Activated CD8-positive, alpha-beta T cell treated with anti-CD3 and anti-CD28 coated beads for 36 hours (primary cell): ENCODE measurements at regions not wholly inside any gene's neighbourhood (a gene's known extent, or its start where the extent isn't known, plus 50 kb on each side); places are given as distances from the start of the nearest gene placed in this dataset.
"Not testable (repeated sequence)": the region's sequence is repeated elsewhere in the genome, so short reads cannot be mapped to it uniquely, and the experiment has no call there.

Source experiments
- ATAC-seq: fragments of 200-7000 bp; cut with Tn5 transposase; one replicate; pipeline ENCODE4 v1.10.0; 2021; ENCODE audit warnings: mild to moderate bottlenecking, moderate library complexity
- CTCF ChIA-PET: fragments of 350-600 bp; sonication (Branson Sonifier 250); formaldehyde crosslinking; loops from one replicate; lab custom pipeline; 2021; ENCODE audit warnings: antibody characterized with exemption; lab: Charles Lee
- POLR2A ChIA-PET: fragments of 350-600 bp; sonication (Branson Sonifier 250); formaldehyde crosslinking; loops from one replicate; lab custom pipeline; 2021; ENCODE audit warnings: antibody characterized with exemption; lab: Charles Lee
- DNase-seq: peaks from one replicate; pipeline ENCODE4 v3.0.0-alpha.2; 2020
- H3K27ac Mint-ChIP-seq: one replicate; pipeline ENCODE4 v1.8.0; 2021; ENCODE audit warnings: mild to moderate bottlenecking, mixed read lengths
- H3K27me3 Mint-ChIP-seq: one replicate; pipeline ENCODE4 v1.8.0; 2021; ENCODE audit warnings: mixed read lengths
- H3K36me3 Mint-ChIP-seq: one replicate; pipeline ENCODE4 v1.8.0; 2021; ENCODE audit warnings: low read depth, mixed read lengths
- H3K4me1 Mint-ChIP-seq: one replicate; pipeline ENCODE4 v1.8.0; 2021; ENCODE audit warnings: low read depth, mixed read lengths
- H3K4me3 Mint-ChIP-seq: one replicate; pipeline ENCODE4 v1.8.0; 2021; ENCODE audit warnings: mild to moderate bottlenecking, moderate library complexity, mixed read lengths
- H3K9me3 Mint-ChIP-seq: one replicate; pipeline ENCODE4 v1.8.0; 2021; ENCODE audit warnings: mixed read lengths
- intact Hi-C: fragments of 100-400 bp; cut with micrococcal nuclease; formaldehyde crosslinking; loops from one replicate; pipeline ENCODE4 v1.10.0; 2022
- TF ChIP-seq, protein P1 (sequence below): fragments of 200-600 bp; IDR thresholded peaks from one replicate; pipeline ENCODE4 v1.8.0; 2022; ENCODE audit warnings: antibody characterized with exemption, mild to moderate bottlenecking

GRCh38 chr12:131323879-131324278 lies 370.2 kb downstream of the ADGRD1 start:
- Mint-ChIP-seq H3K27ac (no peak overlapping the region), H3K9me3 (peaks cover 8% of the 10 kb centered on the region), H3K27me3 (peaks cover 10% of the 10 kb centered on the region), H3K36me3 (no peaks in the 10 kb centered on the region), H3K4me1 (no peaks in the 10 kb centered on the region), H3K4me3 (no peak overlapping the region)
- DNase-seq (peak; percentile 17), ATAC-seq (no peak)
- ChIA-PET POLR2A (no interaction called here), CTCF (interaction anchor here (0.9 to 1.5 kb wide), 3 partner anchors 9 to 219 kb away, joined by 3 to 4 read pairs (median 3); no protein-coding TSS in a partner anchor)
- intact Hi-C loops = no loop called here
- TF ChIP-seq, protein P1, sequence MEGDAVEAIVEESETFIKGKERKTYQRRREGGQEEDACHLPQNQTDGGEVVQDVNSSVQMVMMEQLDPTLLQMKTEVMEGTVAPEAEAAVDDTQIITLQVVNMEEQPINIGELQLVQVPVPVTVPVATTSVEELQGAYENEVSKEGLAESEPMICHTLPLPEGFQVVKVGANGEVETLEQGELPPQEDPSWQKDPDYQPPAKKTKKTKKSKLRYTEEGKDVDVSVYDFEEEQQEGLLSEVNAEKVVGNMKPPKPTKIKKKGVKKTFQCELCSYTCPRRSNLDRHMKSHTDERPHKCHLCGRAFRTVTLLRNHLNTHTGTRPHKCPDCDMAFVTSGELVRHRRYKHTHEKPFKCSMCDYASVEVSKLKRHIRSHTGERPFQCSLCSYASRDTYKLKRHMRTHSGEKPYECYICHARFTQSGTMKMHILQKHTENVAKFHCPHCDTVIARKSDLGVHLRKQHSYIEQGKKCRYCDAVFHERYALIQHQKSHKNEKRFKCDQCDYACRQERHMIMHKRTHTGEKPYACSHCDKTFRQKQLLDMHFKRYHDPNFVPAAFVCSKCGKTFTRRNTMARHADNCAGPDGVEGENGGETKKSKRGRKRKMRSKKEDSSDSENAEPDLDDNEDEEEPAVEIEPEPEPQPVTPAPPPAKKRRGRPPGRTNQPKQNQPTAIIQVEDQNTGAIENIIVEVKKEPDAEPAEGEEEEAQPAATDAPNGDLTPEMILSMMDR = no peak

DNA sequence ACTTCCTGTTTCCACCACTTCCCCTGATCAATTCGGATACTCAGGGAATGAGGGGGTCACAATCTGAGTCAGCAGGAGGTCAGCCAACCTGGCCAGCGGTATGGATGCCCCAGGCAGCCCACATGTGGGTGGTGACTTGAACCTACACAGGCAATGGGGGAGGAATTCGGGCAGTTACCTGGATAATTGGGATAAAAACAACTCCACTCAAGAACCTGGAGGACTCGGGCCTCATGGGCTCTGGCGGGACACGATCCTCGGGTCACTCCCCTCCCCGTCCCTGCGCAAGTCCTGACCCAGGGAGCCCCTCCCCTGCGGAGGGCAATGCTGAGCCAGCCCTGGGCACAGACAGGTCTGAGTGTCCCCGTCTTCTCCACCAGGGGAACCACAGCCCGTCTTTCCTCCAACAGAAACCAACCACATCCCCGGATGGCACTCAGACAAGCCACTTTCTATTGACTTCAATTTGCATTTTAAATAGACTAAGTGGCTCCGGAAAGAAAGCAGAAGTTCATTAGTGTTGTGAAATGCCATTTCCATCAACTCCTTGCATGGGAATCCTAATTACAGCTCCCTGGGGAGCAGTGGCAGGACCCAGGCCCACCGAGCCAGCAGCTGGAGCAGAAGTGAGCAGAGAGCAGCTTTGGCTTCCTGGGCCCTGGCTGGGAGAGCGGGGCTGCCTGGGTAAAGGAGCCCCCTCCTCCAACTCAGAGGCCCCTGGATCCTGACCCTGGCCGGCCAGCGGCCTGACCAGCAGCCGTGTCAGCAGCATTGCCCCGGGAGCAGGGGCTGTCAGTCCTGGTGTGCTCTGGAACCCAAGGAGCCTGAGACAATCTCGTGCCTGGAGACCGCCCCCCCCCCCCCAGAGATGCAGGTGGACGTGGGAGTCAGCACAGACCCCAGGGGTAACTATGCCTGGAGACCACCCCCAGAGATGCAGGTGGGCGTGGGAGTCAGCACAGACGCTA lies 374.1 kb downstream of the ADGRD1 start:
- no peaks in the 10 kb centered on the region for H3K9me3 Mint-ChIP-seq
- ChIA-PET CTCF (no interaction called here), POLR2A (no interaction called here)
- H3K27me3 Mint-ChIP-seq = peaks cover 10% of the 10 kb centered on the region
- no peak overlapping the region for H3K27ac Mint-ChIP-seq
- TF ChIP-seq, protein P1 = no peak
- no peak for ATAC-seq
- H3K36me3 Mint-ChIP-seq = no peaks in the 10 kb centered on the region
- no peak overlapping the region for H3K4me3 Mint-ChIP-seq
- DNase-seq = no peak
- H3K4me1 Mint-ChIP-seq = no peaks in the 10 kb centered on the region
- intact Hi-C loops = no loop called here

- CTCF ChIA-PET = not testable (repeated sequence)
Measured at GRCh38 chr12:131328861-131329845, 375.4 kb downstream of the ADGRD1 start.

GRCh38 chr12:131330106-131330815 lies 376.6 kb downstream of the ADGRD1 start:
- Mint-ChIP-seq H3K9me3 (peaks cover 1% of the 10 kb centered on the region), H3K36me3 (no peaks in the 10 kb centered on the region), H3K4me3 (no peak overlapping the region), H3K27ac (no peak overlapping the region), H3K27me3 (peaks cover 7% of the 10 kb centered on the region), H3K4me1 (no peaks in the 10 kb centered on the region)
- POLR2A ChIA-PET = no interaction called here
- CTCF ChIA-PET = no interaction called here
- TF ChIP-seq, protein P1 = no peak
- intact Hi-C loops = no loop called here
- DNase-seq = no peak
- no peak for ATAC-seq

More at GRCh38 chr12:131328861-131329845, 375.4 kb downstream of the ADGRD1 start:
- intact Hi-C loops, H3K4me1 Mint-ChIP-seq, H3K36me3 Mint-ChIP-seq, POLR2A ChIA-PET, H3K9me3 Mint-ChIP-seq, ATAC-seq, H3K27ac Mint-ChIP-seq, H3K4me3 Mint-ChIP-seq, DNase-seq: not testable (repeated sequence)
- H3K27me3 Mint-ChIP-seq = peaks cover 10% of the 10 kb centered on the region
